GM18498 (cell line): ENCODE measurements at regions not wholly inside any gene's neighbourhood (a gene's known extent, or its start where the extent isn't known, plus 50 kb on each side); places are given as distances from the start of the nearest gene placed in this dataset.

Experiments
- ATAC-seq: cut with Tn5 transposase; IDR thresholded peaks from one replicate; pipeline ENCODE4 v1.9.1; 2021; ENCODE audit warnings: mild to moderate bottlenecking, moderate library complexity; ENCODE audit not compliant: unreplicated experiment

DNA sequence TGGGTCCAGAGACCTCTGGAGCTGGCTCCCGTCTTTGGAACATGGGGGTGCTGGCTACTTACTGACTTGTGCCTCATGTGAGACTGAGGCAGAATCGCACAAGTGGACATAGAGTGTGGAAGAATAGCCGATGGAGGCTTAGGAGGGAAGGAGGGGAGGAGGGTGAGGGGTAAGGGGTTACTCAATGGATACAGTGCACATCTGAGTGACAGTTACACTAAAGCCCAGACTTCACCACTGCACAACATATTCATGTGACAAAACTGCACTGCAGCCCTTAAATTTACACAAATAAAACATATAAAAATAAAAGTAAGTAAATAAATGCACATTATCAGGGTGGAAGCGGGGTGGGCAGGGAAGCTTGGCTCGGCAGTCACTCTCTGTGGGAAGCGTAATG lies 197.7 kb upstream of the RAB4A start:
- ATAC-seq = no peak

DNA sequence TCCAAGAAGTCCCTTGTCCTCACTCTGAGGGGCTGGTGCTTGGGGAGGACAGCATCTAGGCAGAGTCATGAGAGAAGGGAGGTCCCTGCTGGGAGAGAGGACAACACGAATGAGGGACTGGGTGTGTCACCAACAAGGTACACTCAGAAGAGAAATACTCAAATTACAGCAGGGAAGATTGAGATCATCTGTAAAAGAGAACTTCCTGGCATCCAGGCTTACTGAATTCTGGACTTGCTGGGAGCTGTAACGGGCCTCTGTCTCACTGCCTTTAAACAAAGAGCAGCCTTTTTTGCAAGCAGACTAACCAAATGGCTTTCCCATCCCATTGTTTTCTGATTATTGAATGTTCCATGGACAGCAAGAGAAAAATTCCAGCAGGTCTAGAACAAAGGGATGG lies 195.7 kb upstream of the RAB4A start:
- no peak for ATAC-seq

DNA sequence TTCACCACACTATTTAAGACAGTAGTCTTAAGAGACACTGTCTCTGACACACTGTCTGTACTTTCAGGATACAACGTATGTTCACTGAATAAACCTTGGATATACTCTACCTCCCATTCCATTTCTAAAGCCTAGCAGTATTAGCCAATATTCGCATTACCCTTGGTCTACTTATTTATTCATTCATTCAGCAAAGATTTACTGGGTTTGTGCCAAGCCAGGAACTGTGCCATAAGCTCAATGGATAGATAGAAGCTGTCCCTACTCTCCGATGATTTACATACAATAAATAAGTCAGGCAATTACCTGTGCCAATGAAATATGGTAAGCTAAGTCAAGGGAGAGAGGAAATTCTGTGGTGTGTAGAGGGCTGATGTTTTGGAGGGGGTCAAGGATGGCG lies 195.2 kb upstream of the RAB4A start:
- ATAC-seq = no peak

DNA sequence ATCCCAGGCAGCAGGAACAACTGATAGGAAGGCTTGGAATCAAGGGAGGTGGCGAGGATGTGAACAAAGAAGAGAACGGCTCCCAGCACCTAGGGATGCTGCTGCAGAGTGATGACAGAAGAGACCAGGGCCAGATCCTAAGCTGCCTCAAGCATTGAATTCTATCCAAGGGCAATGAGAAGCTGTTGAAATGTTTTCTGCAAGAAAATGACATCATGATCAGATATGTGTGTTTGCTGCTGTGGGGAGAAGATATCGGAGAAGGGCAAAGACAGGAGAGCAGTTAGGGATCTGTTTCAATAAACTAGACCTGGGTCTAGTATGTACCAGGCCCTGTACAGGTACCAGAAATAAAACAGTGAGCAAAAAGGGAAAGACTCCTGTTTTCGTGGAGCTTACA lies 194.7 kb upstream of the RAB4A start:
- no peak for ATAC-seq

DNA sequence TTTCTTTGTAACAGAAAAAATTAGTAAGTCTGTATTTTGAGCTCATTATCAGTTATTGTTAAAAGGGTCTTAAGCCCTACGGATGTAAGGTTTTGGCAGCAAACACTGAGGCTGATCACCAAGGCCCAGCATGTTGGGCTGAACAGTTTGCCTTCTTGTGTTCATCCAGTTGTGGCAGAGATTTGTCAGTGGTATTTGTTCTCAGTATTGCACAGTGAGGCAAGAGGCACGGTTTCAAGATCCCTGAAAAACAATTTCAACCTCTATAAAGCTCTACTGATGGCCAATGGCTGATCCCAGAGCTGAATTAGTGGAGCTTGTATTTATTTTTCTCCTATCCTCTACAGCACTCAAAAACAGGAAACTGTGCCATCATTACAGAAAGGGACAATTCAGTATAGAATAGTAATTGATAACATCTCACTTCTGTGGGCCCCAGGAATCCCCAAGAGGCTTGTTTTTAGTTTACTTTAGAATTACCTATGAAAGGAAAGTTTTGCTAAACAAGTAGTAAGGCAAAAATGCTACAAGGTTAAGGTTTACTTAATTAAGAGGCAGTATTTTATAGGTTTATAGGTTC lies 191.8 kb upstream of the RAB4A start:
- no peak for ATAC-seq

DNA sequence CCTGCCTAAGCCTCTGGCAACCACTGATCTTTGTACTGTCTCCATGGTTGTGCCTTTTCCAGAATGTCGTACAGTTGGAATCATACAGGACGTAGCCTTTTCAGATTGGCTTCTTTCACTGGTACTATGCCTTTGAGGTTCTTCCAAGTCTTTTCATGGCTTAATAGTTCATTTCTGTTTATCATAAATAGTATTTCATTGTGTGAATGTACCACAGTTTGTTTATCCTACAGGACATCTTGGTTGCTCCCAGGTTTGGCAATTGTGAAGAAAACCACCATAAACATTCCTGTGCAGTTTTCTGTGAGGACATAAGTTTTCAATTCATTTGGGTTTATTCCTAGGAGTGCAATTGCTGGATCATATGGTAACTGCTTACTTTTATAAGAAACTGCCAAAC lies 190.6 kb upstream of the RAB4A start:
- no peak for ATAC-seq

DNA sequence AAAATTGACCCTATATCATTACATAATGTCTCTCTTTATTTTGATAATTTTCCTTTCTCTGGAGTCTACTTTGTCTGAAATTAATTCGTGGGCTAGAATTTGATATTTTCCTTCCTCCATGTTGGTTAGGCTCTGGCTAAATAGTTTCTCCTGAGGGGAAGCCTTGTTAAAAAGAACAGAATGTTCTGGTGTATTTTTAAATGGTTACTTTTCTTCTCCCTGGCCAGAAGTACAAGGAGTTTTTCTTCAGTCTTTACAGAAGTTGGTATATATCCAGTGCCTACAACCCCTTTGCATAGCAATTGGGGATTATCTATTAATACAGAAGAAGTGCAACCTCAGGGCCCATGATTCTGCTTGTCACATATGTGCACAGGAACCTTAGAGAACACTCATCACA lies 185.6 kb upstream of the RAB4A start:
- ATAC-seq = no peak

DNA sequence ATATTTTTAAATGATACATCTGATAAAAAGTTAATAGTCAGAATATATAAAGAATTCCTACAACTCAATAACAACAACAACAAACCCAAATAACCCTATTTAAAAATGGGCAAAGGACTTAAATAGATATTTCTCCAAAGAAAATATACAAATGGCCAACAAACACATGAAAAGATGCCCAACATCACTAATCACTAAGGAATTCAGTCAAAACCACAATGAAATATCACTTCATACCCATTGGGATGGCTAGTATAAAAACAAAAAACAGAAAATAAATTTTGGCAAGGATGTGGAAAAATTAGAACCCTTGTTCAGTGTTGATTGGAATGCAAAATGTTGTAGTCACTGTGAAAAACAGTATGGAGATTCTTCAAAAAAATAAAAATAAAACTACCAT lies 184.8 kb upstream of the RAB4A start:
- no peak for ATAC-seq

DNA sequence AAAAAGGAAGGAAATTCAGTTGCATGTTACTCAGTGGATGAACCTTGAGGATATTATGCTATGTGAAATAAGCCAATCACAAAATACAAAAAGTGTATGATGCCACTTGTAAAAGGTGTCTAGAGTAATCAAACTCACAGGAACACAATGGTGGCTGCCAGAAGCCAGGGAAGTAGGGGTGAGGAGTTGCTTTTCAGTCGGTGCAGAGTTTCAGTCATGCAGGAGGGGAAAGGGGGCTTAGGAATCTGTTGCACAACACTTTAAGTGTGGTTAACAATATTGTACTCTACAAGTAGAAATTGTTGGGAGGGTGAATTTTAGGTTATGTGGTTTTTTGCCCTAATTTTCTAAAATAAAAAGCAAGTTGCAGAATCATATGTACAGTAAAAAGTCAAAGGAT lies 184.2 kb upstream of the RAB4A start:
- no peak for ATAC-seq

DNA sequence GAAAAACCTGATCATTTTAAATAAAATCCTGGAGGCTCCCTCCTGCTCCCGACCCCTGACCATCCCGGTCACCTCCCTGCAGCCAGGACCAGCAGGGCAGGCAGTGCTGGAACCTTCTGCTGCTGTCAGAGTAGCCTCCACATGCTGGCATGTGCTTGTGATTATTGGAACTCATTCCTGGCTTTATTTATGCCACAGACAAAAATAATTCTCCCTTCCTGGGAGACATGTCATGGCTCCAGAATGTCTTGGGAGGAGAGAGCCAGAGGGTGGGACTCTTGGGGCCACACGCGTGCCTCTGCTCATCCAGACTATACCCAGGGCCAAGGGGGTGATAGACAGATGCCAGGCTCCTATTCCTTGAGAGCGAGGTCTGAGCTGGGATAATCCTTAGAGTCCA lies 183.6 kb upstream of the RAB4A start:
- ATAC-seq = no peak

DNA sequence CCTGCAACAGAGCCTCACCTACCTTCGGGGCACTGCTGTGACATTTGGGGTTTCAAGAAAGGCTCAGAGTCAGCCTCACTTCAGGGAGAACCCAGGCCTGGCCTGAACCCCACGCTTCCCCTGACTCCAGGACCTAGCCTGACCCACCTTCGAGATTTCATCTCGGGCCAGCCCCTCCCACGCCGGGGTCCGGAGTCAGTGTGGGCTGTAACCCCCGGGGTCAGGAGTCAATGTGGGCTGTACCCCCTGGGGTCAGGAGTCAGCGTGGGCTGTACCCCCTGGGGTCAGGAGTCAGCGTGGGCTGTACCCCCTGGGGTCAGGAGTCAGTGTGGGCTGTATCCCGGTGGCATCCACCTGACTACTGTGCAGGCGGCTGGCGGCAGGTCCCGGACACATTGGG lies 183.0 kb upstream of the RAB4A start:
- no peak for ATAC-seq

DNA sequence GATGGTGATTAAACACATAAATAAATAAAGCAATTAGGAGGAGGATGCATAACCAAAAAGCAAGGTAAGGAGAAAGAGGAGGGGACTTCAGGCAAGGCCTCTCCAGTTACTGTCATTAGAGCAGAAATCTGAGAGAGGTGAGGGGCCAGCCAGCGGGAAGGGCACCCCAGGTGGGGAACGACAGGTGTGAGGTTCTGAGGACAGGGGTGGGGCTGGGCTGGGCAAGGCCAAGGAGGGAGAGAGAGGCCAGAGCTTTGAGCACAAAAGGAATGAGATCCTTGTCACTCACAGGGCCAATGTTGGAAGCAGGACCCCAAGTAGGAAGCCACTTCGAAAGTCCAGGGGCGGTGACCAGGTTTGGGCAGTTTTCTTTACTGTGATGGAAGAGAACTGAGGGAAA lies 182.2 kb upstream of the RAB4A start:
- ATAC-seq = no peak

DNA sequence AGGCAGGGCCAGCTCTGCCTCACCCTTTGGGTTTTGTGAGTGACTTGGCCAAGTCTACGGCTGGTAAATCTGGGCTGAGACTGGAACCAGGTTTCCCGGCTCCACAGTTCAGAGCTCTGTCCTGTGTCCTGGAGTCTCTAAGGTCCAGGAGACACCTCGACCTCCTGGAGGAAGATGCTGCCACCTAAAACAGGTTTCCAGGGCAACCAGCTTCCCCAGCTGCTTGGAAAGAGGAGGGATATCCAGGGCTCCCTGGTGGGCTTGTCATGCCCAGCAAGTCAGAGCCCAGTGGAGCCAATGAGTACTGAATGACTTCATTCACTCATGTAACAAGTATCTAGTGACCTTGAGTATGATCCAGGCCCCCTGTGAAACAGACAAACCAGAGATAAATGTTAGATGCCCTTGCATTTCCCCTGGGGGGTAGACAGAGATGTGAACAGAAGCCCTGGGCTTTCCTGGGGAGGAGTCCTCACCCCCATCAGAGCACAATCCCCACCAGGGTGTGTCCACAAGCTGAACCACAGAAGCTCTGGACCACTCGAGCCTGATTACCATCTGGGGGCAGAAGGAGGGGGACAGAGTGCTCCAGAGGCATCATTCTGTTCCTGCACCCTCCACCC lies 181.2 kb upstream of the RAB4A start:
- ATAC-seq = no peak

DNA sequence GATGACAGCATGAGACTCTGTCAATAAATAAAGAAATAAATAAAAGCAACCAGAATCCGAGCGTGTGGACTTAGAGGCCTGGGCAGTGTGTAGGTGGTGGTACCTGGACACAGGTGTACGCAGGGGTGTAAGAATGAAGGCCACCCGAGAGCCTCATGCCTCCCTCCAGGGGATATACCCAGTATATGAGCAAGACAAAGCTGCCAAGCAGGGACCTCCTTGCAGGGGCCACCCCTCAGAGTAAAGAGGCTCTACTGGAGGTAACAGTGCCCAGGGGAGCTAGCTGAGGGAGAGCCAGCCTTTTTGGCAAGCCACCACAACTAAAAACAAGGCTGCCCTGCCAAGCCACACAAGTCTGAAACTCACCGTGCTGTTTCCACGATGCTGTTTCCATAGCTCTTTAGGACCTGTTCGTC lies 179.2 kb upstream of the RAB4A start:
- no peak for ATAC-seq

DNA sequence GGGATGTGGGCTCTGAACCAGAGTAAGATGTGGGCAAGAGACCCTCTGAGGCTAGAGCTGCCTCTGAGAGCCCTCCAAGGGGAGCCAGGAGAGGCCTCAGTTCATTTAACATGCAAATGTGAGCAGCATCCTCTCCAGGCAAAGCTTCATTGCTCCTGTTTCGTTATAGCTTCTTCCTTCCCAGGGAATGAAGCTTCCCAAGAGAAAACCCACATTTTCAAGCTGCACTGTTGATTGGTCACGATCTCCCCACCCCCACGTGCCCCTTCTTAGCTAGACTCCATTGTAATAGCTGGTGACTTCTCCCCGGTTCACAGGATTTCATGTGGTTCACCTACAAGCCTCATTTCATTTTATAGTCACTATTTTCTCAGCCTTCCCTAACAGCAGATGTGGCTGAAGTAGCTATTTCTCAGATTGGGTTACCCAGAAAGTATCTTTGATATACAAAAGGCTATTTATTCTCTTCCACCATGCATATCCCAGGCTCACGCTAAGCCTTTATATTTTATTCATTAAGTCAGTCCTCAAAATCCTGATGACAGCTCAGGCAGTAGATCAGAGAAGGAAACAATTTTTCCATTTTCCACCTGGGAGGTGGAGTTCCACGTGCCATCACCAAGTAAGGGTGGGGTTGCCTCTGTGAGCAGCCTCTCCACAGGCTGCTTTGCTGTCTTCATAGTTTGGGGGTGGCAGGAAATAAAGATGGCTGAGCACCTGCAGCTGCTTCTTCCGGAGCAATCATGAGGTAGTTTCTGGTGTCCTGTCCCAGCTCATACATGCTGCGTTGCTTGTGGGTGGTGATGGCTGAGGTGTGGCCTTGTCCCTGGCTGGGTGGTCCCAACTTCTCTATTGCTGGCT lies 178.3 kb upstream of the RAB4A start:
- ATAC-seq = no peak

DNA sequence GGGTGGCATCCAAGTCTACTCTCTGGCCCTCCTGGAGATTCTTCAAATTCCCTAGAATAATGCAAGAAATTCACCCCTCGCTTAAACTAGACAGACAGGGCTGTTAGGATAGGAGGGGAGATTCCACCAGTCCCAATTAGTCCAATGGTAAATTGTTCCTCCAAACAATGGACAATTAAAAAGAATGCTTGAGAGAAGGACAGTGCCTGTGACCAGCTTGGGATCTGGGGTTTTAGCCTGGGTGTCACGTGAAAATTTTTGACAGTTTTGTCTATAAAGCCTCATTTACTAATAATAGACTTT lies 177.7 kb upstream of the RAB4A start:
- no peak for ATAC-seq

DNA sequence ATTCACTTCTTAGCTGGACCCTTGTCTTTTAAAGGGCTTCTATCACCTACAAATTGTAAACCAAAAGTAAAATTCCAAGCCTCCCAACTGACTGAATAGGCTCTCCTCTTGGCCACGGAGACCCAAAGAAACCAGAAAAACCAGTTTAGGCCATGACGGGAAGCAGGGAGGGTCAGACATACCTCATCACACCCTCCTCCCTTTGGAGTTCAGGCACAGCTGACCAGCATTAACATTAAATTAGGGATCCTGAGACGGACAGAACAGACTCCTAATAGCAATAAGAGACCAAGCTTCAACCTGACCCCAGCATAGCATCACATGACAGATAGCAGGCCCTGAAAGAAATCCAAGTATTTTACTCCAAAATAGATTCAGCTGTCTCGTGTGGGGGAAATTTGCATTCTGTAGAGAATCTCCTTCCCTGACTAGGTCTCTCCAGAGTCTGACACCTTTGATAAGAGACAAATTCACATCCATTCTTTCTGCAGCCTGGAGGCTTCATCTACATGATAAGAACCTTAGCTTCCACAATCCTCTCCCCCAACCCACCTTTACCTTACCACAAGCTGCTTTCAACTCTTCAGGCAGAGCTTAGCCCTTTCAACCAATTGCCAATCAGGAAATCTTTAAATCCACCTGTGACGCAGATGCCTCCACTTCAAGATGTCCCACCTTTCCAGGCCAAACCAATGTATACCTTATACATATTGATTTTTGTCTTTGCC lies 177.1 kb upstream of the RAB4A start:
- ATAC-seq = no peak

DNA sequence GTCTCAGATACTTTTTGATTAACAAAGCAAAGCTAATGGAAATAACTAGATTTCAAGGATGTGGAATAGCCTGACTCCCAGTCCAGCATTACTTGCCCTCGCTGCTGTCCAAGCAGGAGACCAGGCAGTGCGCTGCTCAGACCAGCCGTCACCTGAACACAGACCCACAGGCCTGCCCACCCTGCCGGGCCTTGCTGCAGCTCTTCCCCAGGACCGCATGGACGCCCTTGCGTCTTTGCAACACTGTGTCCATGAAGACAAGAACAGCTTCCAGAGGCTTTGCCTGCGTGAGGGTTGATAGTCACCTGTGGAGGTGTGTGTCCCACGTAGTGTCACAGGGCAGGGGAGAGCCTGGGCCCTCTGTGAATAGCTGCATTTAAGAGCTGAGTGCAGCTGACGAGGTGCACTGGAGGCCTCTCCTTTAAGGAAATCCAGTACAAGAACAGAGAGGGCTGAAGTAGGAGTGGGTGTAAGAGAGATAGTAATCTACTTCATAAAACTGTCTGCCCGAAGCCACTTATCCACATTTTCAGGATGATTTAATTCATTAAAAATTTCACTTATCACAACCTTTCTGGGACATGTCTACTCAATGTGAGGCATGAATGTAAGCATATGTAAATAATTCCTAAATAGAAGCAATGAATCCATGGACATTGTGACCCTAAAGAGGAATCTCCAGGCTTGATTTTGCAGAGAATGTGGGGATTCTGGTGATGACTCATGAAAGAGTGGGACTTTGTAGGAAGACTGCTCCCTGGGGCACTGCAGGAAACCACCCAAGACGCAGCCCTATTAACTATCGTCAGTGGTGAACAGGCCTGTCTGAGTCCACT lies 176.2 kb upstream of the RAB4A start:
- no peak for ATAC-seq

DNA sequence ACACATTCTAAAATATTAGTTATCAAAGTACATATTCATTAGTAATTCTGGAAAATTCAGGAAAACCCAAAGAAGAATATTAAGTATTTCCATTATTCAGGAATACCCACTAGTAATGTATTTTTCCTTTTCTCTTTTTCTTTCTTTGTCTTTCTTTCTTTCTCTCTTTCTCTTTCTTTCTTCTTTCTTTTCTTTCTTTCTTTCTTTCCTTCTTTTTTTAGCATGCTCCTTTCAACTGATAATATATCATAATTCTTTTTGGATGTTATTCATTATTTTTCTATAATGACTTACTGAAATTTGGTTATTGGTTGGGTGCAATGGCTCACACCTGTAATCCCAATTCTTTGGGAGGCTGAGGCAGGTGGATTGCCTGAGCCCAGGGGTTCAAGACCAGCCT lies 175.6 kb upstream of the RAB4A start:
- no peak for ATAC-seq

DNA sequence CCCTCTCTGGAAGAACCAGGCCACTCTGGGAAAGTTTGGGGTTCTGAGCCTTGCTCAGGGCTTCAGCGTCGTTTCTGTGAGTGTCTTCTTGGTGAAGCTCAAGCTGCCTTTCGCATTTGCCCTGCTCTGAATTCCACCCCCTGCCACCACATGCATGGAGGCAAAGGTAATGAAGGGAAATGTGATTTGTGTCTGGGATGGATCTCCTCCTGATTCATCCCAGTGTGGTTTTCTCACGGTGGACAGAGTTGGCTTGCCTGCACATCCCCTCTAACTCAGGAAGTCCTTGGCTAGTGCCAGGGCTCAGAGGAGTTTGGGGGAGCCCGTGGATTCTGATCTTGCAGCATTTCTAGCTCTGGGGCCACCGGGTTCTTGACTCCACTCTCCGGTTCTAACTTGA lies 173.6 kb upstream of the RAB4A start:
- no peak for ATAC-seq

DNA sequence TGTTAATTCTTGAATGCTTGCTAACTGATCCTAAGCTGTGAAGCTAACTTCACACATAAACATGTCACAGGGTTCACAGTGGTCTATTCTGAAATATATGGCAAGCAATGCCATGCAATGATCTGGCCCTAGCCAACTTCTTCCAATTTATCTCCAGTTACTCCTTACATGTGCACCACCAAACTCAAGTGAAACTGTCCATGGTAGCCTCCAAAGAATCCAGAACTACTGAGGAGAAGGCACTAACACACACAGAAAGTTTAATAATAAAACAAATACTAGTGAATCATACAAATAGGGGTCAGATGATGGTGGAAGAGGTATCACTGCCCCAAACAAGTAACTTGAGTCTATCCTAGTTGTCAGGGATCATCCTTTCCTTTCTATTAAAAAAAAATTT lies 172.6 kb upstream of the RAB4A start:
- no peak for ATAC-seq
